SU-DHL-6 (cell line): ENCODE measurements at regions not wholly inside any gene's neighbourhood (a gene's known extent, or its start where the extent isn't known, plus 50 kb on each side); places are given as distances from the start of the nearest gene placed in this dataset.

Experiments used
- H2AFZ ChIP-seq: fragments of 200-600 bp; sonication (generic); 2 replicates; pipeline ENCODE4 v1.6.1; 2014; ENCODE audit warnings: low read depth, mild to moderate bottlenecking, moderate library complexity, mixed read lengths, antibody characterized with exemption, low read length; ENCODE audit not compliant: severe bottlenecking
- H3F3A ChIP-seq: fragments of 200-600 bp; shearing (Covaris generic); 2 replicates; pipeline ENCODE4 v1.6.0; 2016; ENCODE audit warnings: antibody characterized with exemption, mild to moderate bottlenecking; ENCODE audit not compliant: insufficient read depth
- H3K27ac ChIP-seq: fragments of 200-600 bp; sonication (generic); 2 replicates; pipeline ENCODE4 v1.5.1; 2016; ENCODE audit warnings: low read depth, mild to moderate bottlenecking, low read length, moderate library complexity, mixed read lengths
- H3K27me3 ChIP-seq: fragments of 200-600 bp; sonication (generic), shearing (Covaris generic); 2 replicates; pipeline ENCODE4 v1.6.0; 2014; ENCODE audit warnings: mild to moderate bottlenecking, low read length
- H3K36me3 ChIP-seq: fragments of 200-600 bp; sonication (generic); 2 replicates; pipeline ENCODE4 v1.6.1; 2014; ENCODE audit warnings: mild to moderate bottlenecking, low read length, mixed read lengths
- H3K4me2 ChIP-seq: fragments of 300-600, 200-600 bp; shearing (Covaris generic), sonication (generic); 2 replicates; pipeline ENCODE4 v1.6.0; 2014; ENCODE audit warnings: low read length, low read depth, mild to moderate bottlenecking; ENCODE audit not compliant: poor library complexity, severe bottlenecking
- H3K4me3 ChIP-seq: fragments of 200-600 bp; sonication (generic); 2 replicates; pipeline ENCODE4 v1.5.1; 2014; ENCODE audit warnings: antibody characterized with exemption, low read length, mild to moderate bottlenecking, mixed read lengths; ENCODE audit not compliant: insufficient read depth, poor library complexity, severe bottlenecking
- H3K79me2 ChIP-seq: fragments of 200-600 bp; sonication (generic); 2 replicates; pipeline ENCODE4 v1.6.1; 2014; ENCODE audit warnings: mild to moderate bottlenecking, low read length, moderate library complexity; ENCODE audit not compliant: insufficient read depth
- H3K9ac ChIP-seq: fragments of 200-600 bp; sonication (generic); 2 replicates; pipeline ENCODE4 v1.7.0; 2014; ENCODE audit warnings: mild to moderate bottlenecking, low read length
- H3K9me2 ChIP-seq: fragments of 200-600 bp; sonication (generic); replicated peaks from 2 replicates; pipeline ENCODE4 v1.6.1; 2014; ENCODE audit warnings: low read length; ENCODE audit not compliant: insufficient read depth
- H3K9me3 ChIP-seq: fragments of 200-600 bp; sonication (generic); 2 replicates; pipeline ENCODE4 v1.6.1; 2014; ENCODE audit warnings: low read length, mixed read lengths; ENCODE audit not compliant: insufficient read depth
- H4K20me1 ChIP-seq: fragments of 200-600 bp; sonication (generic); 2 replicates; pipeline ENCODE4 v1.6.1; 2014; ENCODE audit warnings: low read depth, mild to moderate bottlenecking, antibody characterized with exemption, low read length, moderate library complexity, mixed read lengths
- EZH2phosphoT487 ChIP-seq: fragments of 200-600 bp; sonication (generic), shearing (Covaris generic); conservative IDR thresholded peaks from 2 replicates; pipeline ENCODE4 v1.6.1; 2018; ENCODE audit warnings: mild to moderate bottlenecking, antibody characterized with exemption, low read length, moderate library complexity, mixed read lengths
- TF ChIP-seq, protein P1 (sequence below): fragments of 200-600 bp; sonication (generic); IDR thresholded peaks from one replicate; pipeline ENCODE4 v1.5.1; 2017; ENCODE audit warnings: antibody characterized with exemption, mild to moderate bottlenecking, low read length, moderate library complexity; ENCODE audit not compliant: insufficient read depth, poor library complexity, severe bottlenecking

DNA sequence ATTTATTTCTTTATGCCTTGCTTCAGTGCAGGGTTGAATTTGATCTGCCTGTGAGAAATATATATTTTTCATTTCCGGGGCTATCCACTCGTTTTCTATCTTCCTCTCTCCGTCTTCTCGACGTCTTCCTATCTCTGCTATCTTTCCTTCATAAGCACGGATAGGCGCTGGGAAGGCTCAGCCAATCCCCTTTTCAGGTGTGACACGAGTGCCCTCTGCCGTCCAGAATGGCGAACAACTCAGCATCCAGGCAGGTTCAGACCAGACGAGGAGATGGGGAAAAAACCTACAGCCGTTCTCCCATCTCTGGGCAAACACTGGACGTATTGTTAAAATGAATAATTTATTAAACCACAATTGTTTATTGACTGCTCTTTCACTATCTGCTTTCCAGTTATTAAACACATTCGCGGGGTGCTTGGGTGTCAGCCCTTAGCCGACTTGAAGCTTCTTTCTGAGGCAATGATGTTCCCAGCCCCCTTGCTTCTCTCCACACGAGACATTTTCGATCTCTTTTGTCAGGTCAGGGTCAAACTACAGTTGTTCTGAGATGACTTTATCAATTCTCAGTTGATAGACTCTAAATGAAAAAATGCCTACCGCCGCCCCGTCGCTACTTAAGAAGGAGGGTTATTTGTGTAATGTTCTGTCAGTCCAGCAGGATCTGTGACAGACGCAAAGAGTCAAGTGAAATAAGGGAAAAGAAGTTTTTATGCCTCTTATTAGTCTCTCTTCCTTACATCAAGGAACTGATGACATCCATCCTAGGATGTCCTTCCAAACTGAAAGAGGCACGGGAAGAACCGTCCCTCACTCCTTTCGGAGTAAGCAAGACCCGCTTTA lies 96.3 kb upstream of the NOCT start:
- Histone ChIP-seq H3K9me3 (no peaks in the 10 kb centered on the region), H3K36me3 (no peaks in the 10 kb centered on the region), H3K4me3 (no peak overlapping the region), H3K27ac (no peak overlapping the region), H3K27me3 (no peaks in the 10 kb centered on the region), H3K9me2 (no peaks in the 10 kb centered on the region), H3K9ac (no peak overlapping the region), H3K4me2 (no peak overlapping the region), H4K20me1 (no peaks in the 10 kb centered on the region), H2AFZ (no peak overlapping the region), H3K79me2 (no peaks in the 10 kb centered on the region), H3F3A (no peaks in the 10 kb centered on the region)
- no peak for TF ChIP-seq EZH2phosphoT487
- TF ChIP-seq, protein P1, sequence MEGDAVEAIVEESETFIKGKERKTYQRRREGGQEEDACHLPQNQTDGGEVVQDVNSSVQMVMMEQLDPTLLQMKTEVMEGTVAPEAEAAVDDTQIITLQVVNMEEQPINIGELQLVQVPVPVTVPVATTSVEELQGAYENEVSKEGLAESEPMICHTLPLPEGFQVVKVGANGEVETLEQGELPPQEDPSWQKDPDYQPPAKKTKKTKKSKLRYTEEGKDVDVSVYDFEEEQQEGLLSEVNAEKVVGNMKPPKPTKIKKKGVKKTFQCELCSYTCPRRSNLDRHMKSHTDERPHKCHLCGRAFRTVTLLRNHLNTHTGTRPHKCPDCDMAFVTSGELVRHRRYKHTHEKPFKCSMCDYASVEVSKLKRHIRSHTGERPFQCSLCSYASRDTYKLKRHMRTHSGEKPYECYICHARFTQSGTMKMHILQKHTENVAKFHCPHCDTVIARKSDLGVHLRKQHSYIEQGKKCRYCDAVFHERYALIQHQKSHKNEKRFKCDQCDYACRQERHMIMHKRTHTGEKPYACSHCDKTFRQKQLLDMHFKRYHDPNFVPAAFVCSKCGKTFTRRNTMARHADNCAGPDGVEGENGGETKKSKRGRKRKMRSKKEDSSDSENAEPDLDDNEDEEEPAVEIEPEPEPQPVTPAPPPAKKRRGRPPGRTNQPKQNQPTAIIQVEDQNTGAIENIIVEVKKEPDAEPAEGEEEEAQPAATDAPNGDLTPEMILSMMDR, result peak; percentile 57

DNA sequence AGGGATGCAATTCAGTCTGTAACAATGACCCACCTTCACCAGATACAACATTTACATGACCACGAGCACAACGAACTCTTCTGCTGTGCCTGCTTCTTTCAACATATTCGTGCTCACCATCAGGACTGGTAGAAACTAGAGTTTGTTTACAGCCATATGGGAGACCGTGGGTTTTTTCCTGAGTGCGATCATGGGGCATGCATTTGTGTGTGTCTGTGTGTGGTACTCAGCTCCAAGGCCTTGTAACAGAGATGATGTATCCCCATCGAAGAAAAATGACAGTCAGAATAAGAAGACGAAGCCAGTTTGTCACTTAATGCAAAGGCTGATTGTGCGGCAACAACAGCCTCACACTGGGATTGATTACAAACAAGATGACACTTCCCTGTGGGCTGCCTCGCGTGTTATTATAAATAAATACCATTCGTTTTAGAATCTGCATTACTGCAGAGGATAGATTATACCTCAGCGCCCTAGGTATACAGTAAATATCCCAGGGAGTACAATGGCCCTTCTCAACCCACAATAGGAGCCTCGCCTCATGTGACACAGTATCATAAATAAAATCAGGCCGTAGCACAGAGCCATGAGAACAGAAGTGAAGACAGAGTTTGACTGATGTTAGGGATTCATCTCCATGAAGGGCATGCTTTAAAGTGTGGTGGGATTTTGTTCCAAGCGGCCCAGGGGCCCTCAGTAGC lies 97.3 kb upstream of the NOCT start:
- Histone ChIP-seq H3K9me3 (no peaks in the 10 kb centered on the region), H3K4me3 (no peak overlapping the region), H3K36me3 (no peaks in the 10 kb centered on the region), H4K20me1 (no peaks in the 10 kb centered on the region), H3K27me3 (no peaks in the 10 kb centered on the region), H3K4me2 (no peak overlapping the region), H2AFZ (no peak overlapping the region), H3K79me2 (no peaks in the 10 kb centered on the region), H3K27ac (no peak overlapping the region), H3F3A (no peaks in the 10 kb centered on the region), H3K9me2 (no peaks in the 10 kb centered on the region), H3K9ac (no peak overlapping the region)
- TF ChIP-seq EZH2phosphoT487, result no peak
- TF ChIP-seq, protein P1, result no peak

DNA sequence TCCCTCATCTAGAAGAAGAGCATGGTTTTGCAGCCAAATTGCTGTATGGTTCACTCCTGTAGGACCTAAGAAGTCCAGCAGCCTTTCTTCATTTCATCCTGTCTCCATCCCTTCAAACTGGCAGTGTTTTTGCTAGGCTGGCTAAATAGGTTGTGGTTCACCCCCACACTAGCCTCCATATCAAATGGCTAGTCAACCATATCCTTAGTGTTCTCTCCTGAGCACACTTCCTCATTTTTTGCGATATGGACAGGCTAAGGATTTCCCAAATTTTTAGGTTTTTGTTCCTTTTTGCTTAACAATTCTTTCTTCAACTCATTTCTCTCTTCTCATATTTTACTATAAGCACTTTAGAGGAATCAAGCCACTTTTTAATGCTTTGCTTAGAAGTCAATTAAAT lies 98.8 kb upstream of the NOCT start:
- H4K20me1 ChIP-seq, result no peaks in the 10 kb centered on the region
- no peaks in the 10 kb centered on the region for H3K9me2 ChIP-seq
- H3K79me2 ChIP-seq, result no peaks in the 10 kb centered on the region
- no peak overlapping the region for H3K4me3 ChIP-seq
- no peak overlapping the region for H3K27ac ChIP-seq
- H3K9me3 ChIP-seq, result no peaks in the 10 kb centered on the region
- no peaks in the 10 kb centered on the region for H3K27me3 ChIP-seq
- no peaks in the 10 kb centered on the region for H3K36me3 ChIP-seq
- no peak overlapping the region for H3K4me2 ChIP-seq
- no peak overlapping the region for H2AFZ ChIP-seq
- no peak overlapping the region for H3K9ac ChIP-seq
- no peaks in the 10 kb centered on the region for H3F3A ChIP-seq
- TF ChIP-seq, protein P1, result no peak
- no peak for TF ChIP-seq EZH2phosphoT487
